HUDEP-2 (cell line): ENCODE measurements at regions not wholly inside any gene's neighbourhood (a gene's known extent, or its start where the extent isn't known, plus 50 kb on each side); places are given as distances from the start of the nearest gene placed in this dataset.
A peak's percentile ranks its signal among the peaks of the same experiment; 100 is the strongest.
"Not testable (repeated sequence)": the region's sequence is repeated elsewhere in the genome, so short reads cannot be mapped to it uniquely, and the experiment has no call there.

Source experiments
- DNase-seq, 76 experiments: peaks; one replicate each; lab custom pipeline; 2025; ENCODE audit not compliant: unreplicated experiment in 76 of 76; lab: John Stamatoyannopoulos, UW

DNA sequence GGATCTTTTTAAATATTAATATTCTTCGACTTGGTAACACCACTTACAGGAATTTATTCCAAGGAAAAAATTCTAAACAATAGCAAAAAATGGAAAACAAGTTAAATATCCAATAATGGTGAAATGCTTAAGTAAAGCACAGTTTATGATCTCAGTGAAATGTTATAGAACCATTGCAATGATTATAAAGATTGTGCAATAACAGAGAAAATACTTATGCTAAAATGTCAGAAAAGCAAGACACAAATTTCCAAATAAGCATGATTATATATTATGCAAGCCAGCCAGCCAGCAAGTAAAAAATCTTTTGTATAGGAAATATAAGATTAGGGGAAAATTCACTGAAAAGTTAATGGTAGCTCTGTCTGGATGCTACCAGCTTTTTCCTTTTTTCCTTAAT, 102.7 kb upstream of the EFNA5 start:
- DNase-seq, result no peak

DNA sequence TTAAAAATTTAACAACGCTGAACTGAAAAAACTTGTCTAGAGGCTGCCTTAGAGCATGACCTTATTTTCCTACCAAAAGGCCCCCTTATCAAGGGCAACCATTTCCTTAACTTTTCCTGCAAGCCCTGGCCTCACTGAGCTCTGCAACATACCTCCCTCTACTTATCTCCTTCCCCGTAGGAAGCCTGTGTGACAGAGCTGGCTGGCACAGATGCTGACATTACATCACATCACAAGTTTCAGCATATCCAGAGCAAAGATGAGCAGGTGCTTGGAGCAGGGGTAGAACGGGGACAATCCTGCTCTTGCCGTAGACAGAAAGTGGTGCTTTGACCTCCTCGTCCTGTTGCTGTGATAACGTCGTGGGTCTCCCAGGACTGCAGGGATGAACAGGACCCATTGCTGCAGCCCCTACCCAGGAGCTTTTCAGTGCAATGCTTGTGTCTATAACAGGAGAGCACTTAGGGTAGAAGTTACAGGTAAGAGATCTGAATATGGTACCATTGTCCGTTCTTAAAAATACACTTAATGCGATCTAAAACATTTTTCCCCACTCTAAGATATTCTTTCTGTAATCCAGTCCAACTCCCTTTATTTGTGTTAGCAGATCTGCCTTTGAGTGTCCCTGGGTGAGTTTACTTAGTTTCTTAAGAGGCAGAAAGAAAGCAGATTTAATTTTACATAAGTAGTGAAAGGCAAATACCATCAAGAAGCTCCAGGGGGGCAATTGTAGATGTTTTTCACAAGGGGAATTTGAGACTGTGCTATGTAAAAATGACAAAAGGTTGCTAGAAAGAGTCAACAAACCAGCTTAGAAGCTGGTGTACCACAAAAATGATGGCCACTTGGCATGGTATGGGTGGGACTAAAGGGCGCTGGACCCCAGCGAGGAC, 101.9 kb upstream of the EFNA5 start:
- no peak for DNase-seq

GRCh38 chr5:107771926-107772325, 101.2 kb upstream of the EFNA5 start:
- DNase-seq, result no peak

GRCh38 chr5:107770051-107770450, 99.3 kb upstream of the EFNA5 start:
- DNase-seq, result no peak

- no peak for DNase-seq
Measured at GRCh38 chr5:107769519-107769918, 98.8 kb upstream of the EFNA5 start.

DNA sequence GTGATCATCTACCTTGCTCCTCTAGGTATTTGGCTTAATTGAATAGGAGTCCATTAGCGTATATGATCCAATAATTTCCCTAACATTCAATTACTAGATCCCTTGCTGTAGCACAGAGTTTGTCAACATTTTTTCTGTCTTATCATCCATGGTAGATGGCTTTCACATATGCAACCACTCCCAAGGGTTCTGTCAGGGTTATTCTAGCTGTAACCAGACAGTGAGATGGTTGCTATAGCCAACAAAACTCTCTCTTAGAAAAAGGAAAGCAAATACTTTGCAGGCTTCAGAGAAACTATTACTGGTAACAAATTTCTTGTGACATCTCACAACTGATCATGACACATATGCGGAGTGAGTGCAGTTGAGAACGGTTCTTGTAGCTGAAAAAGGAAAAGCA, 96.2 kb upstream of the EFNA5 start:
- no peak for DNase-seq

DNA sequence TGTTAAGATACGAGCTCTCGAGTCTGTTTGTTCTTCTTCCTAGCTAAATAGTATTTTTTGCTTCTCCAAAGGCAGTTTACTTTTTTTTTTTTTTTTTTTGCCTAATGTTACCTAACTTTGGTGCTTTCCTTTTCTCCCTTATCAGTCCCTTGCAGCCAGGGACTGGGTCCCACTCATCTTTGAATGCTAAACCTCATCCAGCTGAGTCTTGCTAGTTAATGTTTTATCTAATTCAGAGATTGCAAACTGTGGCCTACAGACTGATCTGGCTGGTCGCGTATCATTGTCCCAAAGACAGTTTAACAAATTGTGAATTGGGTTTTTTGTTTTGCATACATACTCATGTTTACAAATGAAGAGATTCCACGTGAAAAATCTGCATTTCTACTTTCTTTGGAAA, 95.7 kb upstream of the EFNA5 start:
- no peak for DNase-seq

DNA sequence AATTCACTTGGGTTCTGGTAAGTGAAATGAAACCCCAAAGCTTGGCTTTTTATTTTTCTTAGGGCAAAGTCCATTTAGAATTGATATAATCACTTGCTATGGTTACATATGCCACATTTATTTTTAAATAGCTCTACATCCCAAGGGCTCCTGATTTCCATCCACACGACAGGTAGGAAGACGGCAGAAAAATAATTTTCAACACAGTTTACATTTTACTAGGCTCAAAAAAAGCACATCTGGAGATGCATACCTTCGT, 95.0 kb upstream of the EFNA5 start:
- DNase-seq, result no peak

- no peak for DNase-seq
Measured at GRCh38 chr5:107764976-107765804, 94.5 kb upstream of the EFNA5 start.

- DNase-seq, result no peak
Measured at GRCh38 chr5:107764282-107764681, 93.5 kb upstream of the EFNA5 start.

DNA sequence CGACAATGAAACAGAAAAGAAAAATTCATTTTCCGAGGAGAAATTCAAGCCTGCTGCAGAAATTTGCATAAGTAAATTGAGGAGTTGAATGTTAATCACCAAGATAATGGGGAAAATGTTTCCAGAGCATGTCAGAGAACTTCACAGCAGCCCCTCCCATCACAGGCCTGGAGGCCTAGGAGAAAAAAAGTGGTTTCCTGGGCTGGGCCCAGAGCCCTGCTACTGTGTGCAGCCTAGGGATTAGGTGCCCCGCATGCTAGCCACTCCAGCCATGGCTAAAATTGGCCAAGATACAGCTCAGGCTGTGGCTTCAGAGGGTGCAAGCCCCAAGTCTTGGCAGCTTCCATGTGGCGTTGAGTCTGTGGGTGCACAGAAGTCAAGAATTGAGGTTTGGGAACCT, 82.7 kb upstream of the EFNA5 start:
- no peak for DNase-seq

GRCh38 chr5:107744418-107745330, 73.9 kb upstream of the EFNA5 start:
- no peak for DNase-seq

- DNase-seq, result no peak
Measured at GRCh38 chr5:107743373-107744000, 72.8 kb upstream of the EFNA5 start.

DNA sequence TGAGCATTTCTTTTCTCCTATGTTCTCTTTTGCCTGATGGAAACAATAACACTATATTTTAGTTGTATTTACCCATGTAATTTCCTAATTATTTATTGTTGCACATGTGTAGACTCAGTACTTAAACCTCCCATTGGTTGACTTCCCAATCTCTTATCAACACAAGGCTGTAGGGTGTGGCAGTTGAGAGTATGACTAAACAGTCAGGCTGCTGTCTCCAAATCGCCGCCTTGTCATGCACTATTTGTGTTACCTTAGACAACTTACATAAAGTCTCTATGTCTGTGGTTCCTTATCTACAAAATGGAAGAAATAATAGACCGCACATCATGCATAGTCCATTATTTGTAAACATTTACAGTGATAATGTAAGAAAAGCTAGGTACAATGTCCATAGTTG, 68.9 kb upstream of the EFNA5 start:
- peak in 31 of 76 experiments; percentile 1 to 58 (median 16) for DNase-seq

DNA sequence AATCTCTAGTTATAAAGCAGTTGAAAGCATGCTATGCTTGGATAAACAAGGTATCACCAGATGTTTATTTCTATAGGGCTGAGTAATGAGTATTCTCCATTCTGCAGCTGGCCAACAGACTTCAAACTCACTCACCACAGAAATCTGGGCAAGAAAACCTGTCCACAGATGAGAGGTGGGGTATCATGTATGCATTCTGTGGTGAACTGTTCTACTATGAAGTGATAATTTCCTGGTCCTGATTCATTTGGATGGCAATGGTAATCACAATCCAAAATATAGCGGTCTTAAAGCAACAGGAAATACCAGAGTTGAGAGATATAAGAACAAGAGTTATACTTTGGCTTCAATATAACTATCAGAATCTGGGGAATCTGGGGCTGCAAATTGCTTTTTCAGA, 65.9 kb upstream of the EFNA5 start:
- no peak for DNase-seq

GRCh38 chr5:107736089-107736488, 65.4 kb upstream of the EFNA5 start:
- DNase-seq, result not testable (repeated sequence)

DNA sequence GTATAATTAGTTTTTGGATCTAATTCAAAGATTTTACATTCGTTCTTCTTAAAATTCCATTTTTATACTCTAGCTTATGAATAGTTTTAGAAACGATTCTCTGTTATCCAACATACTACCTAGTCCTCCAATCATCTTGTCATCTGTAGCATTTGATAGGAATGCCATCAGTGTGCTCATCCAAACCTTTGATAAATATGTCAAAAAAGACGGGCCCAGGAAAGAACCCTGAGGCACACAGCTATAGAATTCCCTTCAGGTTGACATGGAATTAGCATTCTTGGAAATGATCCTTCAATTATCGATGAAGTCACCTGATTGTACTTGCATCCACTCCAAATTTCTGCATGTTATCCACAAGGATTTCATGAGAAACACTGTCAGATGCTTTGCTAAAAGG, 64.8 kb upstream of the EFNA5 start:
- no peak for DNase-seq

DNA sequence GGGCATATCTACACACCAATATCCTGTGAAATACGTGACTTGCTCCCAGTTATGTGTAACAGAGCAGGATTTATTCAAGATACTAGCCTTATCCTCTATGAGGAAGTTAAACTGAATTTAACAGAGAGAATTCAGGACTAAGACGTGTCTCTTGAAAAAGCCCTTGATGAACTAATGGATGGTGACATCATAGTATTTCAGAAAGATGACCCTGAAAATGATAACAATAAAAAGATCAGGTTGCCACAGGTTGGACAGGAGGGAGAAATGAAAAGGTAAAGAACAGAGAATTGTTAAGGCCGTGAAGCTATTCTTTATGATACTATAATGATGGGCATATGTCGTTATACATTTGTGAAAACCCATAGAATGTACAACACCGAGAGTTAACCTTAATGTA, 56.2 kb upstream of the EFNA5 start:
- no peak for DNase-seq

- DNase-seq, result no peak
Measured at GRCh38 chr5:107724642-107725041, 53.9 kb upstream of the EFNA5 start.

DNA sequence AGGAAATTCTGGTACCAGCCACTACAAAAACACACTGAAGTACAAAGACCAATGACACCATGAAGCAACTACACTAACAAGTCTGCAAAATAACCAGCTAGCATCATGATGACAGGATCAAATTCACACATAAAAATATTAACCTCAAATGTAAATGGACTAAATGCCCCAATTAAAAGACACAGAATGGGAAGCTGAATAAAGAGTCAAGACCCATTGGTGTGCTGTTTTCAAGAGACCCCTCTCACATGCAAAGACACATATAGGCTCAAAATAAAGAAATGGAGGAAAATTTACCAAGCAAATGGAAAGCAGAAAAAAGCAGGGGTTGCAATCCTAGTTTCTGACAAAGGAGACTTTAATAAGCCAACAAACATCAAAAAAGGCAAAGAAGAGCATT, 50.5 kb upstream of the EFNA5 start:
- not testable (repeated sequence) for DNase-seq
